Transverse colon (tissue), 4 donors: ENCODE measurements at regions not wholly inside any gene's neighbourhood (a gene's known extent, or its start where the extent isn't known, plus 50 kb on each side); places are given as distances from the start of the nearest gene placed in this dataset.

Experiments
- DNase-seq: peaks from one replicate; pipeline ENCODE4 v3.0.0-alpha.2; 2019
- H3K27ac ChIP-seq, 4 donors: fragments of 200-600 bp; sonication (generic); 2 replicates each; pipeline ENCODE4 v1.5.1; 2016 to 2018; ENCODE audit warnings: inconsistent platforms in 4 of 4
- H3K27me3 ChIP-seq: fragments of 200-600 bp; sonication (generic); 2 replicates; pipeline ENCODE4 v1.5.1; 2017; ENCODE audit warnings: inconsistent platforms
- H3K36me3 ChIP-seq, 4 donors: fragments of 200-600 bp; sonication (generic); 2 replicates each; pipeline ENCODE4 v1.5.1; 2017 to 2019; ENCODE audit warnings: inconsistent platforms in 4 of 4
- H3K4me1 ChIP-seq, 4 donors: fragments of 200-600 bp; sonication (generic); 2 replicates each; pipeline ENCODE4 v1.5.1; 2017 to 2020; ENCODE audit warnings: inconsistent platforms in 4 of 4
- H3K4me3 ChIP-seq, 4 donors: fragments of 200-600 bp; sonication (generic); 1 replicate in 1 of 4; 2 replicates in 3 of 4; pipeline versions ENCODE4 v1.5.1 to v1.6.1; 2017 to 2019; ENCODE audit warnings: inconsistent platforms in 4 of 4
- H3K9me3 ChIP-seq, 2 donors: fragments of 200-600 bp; sonication (generic); 2 replicates each; pipeline ENCODE4 v1.5.1; 2017 to 2019; ENCODE audit warnings: inconsistent platforms in 2 of 2
- EP300 ChIP-seq: sonication (generic); formaldehyde crosslinking; IDR thresholded peaks from one replicate; pipeline ENCODE4 v1.6.1; 2017; ENCODE audit warnings: antibody characterized with exemption, low read depth
- POLR2A ChIP-seq: fragments of 450-650 bp; IDR thresholded peaks from one replicate; pipeline ENCODE4 v1.6.1; 2016; ENCODE audit warnings: antibody characterized with exemption, mild to moderate bottlenecking, moderate library complexity
- POLR2AphosphoS5 ChIP-seq, 3 donors: sonication (generic); formaldehyde crosslinking; IDR thresholded peaks; one replicate each; pipeline ENCODE4 v1.6.1; 2016; ENCODE audit warnings: antibody characterized with exemption in 3 of 3
- WGBS, 2 donors: methylation state at CpG; one replicate each; pipeline ENCODE4 v1.1.5; 2018; ENCODE audit warnings: low coverage in 1 of 2; 5-methylcytosine and 5-hydroxymethylcytosine counted together
- in situ Hi-C, 4 donors: fragments of 200-750 bp; cut with MboI; loops; one replicate each; pipeline versions ENCODE4 v1.15.0 to v1.15.1; 2017; ENCODE audit warnings: low sequenced_read_pairs in 3 of 4, low pct_ligation_motif_present in 1 of 4, low pct_unique_long_range_greater_than_20kb in 1 of 4
- intact Hi-C: fragments of 100-400 bp; cut with DNase I; formaldehyde crosslinking; loops from one replicate; pipeline ENCODE4 v1.15.1; 2023; ENCODE audit warnings: low total_unique reads
- TF ChIP-seq, protein P1 (sequence below), 5 experiments: fragments of 200-600 bp in 3 of 5; fragments of 450-650 bp in 2 of 5; sonication (generic) in 3 of 5; IDR thresholded peaks; 1 replicate in 2 of 5; 2 replicates in 3 of 5; pipeline ENCODE4 v1.5.1; 2016 to 2017; ENCODE audit warnings: antibody characterized with exemption in 5 of 5, inconsistent platforms in 3 of 5, mild to moderate bottlenecking in 2 of 5, moderate library complexity in 1 of 5

DNA sequence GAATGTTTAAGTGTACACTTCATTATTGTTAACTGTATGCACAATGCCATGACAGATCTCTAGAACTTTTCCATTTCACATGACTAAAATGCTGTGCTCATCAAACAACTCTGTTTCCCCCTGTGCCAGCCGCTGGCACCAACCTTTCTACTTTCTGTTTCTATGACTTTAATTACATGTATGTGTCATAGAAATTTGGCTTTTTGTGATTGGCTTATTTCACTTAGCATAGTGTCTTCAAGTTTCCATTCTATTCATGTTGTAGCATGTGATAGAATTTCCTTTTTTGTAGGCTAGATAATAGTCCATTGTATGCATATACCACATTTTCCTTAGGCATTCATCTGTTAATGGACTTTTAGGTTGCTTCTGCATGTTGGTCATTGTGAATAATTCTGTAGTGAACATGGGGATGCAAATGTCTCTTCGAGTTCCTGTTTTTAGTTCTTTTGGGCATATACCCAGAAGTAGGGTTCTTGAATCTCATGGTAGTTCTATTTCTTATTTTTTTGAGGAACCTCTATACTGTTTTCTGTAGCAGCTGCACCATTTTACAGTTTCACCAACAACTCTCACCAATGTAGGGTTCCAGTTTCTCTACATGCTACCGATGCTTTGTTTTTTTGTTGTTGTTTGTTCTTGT lies 184.4 kb upstream of the DMRT1 start:
- 59 to 71% methylated on average over 3 of the region's 3 CpGs for WGBS, 2 donors
- Histone ChIP-seq H3K4me1 (peaks cover 0 to 23% (median 10%) of the 10 kb centered on the region in 4 donors), H3K27ac (peak overlapping the region in 2 of 4 donors; percentile 8 to 31), H3K9me3 (no peaks in the 10 kb centered on the region), H3K27me3 (no peaks in the 10 kb centered on the region), H3K4me3 (no peak overlapping the region), H3K36me3 (no peaks in the 10 kb centered on the region)
- in situ Hi-C loops (no loop called here), intact Hi-C loops (no loop called here)
- DNase-seq = no peak
- TF ChIP-seq EP300 = no peak
- TF ChIP-seq POLR2AphosphoS5 (IDR thresholded peaks at IDR 0.05) = no peak
- TF ChIP-seq, protein P1, sequence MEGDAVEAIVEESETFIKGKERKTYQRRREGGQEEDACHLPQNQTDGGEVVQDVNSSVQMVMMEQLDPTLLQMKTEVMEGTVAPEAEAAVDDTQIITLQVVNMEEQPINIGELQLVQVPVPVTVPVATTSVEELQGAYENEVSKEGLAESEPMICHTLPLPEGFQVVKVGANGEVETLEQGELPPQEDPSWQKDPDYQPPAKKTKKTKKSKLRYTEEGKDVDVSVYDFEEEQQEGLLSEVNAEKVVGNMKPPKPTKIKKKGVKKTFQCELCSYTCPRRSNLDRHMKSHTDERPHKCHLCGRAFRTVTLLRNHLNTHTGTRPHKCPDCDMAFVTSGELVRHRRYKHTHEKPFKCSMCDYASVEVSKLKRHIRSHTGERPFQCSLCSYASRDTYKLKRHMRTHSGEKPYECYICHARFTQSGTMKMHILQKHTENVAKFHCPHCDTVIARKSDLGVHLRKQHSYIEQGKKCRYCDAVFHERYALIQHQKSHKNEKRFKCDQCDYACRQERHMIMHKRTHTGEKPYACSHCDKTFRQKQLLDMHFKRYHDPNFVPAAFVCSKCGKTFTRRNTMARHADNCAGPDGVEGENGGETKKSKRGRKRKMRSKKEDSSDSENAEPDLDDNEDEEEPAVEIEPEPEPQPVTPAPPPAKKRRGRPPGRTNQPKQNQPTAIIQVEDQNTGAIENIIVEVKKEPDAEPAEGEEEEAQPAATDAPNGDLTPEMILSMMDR (IDR thresholded peaks at IDR 0.05) = no peak
- TF ChIP-seq POLR2A = no peak

DNA sequence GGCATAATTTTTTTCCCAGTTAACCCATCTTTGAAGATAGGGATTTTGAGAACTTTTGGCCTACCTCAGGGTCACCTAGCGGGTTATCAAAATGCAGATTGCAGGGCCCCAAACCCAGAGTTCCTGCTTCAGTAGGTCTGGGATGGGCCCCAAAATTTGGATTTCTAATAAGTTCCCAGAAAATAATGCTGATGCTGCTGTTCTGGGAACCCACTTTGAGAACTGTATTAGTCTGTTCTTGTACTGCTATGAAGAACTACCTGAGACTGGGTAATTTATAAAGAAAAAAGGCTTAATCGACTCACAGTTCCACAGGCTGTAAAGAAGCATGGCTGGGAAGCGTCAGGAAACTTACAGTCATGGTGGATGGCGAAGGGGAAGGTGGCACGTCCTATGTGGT lies 182.2 kb upstream of the DMRT1 start:
- Histone ChIP-seq H3K27ac (no peak overlapping the region), H3K27me3 (no peaks in the 10 kb centered on the region), H3K4me1 (peaks cover 0 to 12% (median 6%) of the 10 kb centered on the region in 4 donors), H3K9me3 (no peaks in the 10 kb centered on the region), H3K36me3 (no peaks in the 10 kb centered on the region), H3K4me3 (no peak overlapping the region)
- no peak for DNase-seq
- WGBS, 2 donors = 85 to 93% methylated on average over 4 to 5 of the region's 5 CpGs
- in situ Hi-C loops (no loop called here), intact Hi-C loops (no loop called here)
- TF ChIP-seq, protein P1 (IDR thresholded peaks at IDR 0.05) = no peak
- no peak for TF ChIP-seq POLR2A
- no peak for TF ChIP-seq EP300
- no peak for TF ChIP-seq POLR2AphosphoS5 (IDR thresholded peaks at IDR 0.05)

- H3K36me3 ChIP-seq = no peaks in the 10 kb centered on the region
- H3K9me3 ChIP-seq = no peaks in the 10 kb centered on the region
- in situ Hi-C loops = no loop called here
- no peak overlapping the region for H3K27ac ChIP-seq
- H3K4me3 ChIP-seq = no peak overlapping the region
- H3K27me3 ChIP-seq = no peaks in the 10 kb centered on the region
- intact Hi-C loops = no loop called here
- no peak for DNase-seq
- WGBS, 2 donors = 53 to 100% methylated on average over 1 to 2 of the region's 2 CpGs
- no peak for TF ChIP-seq POLR2A
- H3K4me1 ChIP-seq = peaks cover 0 to 12% (median 6%) of the 10 kb centered on the region in 4 donors
Measured at GRCh38 chr9:660227-660626, 181.3 kb upstream of the DMRT1 start.

DNA sequence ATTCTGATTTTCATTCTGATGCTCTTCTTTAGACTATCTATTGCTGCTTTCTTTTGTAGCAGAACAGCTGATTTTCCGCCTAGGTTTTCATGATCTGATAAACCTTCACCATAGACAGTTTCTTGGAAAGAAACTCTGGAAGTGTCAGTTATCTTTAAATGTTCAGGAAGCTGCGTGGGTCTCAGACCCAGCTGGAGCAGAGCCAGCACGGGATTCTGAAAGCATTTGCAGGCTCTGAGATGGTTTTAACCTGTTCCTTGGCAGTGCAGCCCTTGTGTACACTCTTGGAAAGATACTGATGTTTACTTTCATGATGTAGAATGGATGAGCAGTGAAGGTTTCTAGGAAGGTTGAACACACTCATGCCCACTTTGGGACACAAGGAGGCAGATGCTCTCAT lies 178.0 kb upstream of the DMRT1 start:
- no peak for DNase-seq
- in situ Hi-C loops = no loop called here
- H3K4me3 ChIP-seq = no peak overlapping the region
- intact Hi-C loops = no loop called here
- 36 to 53% methylated on average over 3 of the region's 3 CpGs for WGBS, 2 donors
- no peaks in the 10 kb centered on the region for H3K36me3 ChIP-seq
- TF ChIP-seq POLR2AphosphoS5 (IDR thresholded peaks at IDR 0.05) (no peak), POLR2A (no peak), EP300 (no peak)
- TF ChIP-seq, protein P1 (IDR thresholded peaks at IDR 0.05) = no peak
- H3K27ac ChIP-seq = no peak overlapping the region
- no peaks in the 10 kb centered on the region for H3K27me3 ChIP-seq
- no peaks in the 10 kb centered on the region for H3K9me3 ChIP-seq
- H3K4me1 ChIP-seq = no peaks in the 10 kb centered on the region

GRCh38 chr9:665296-665695 lies 176.2 kb upstream of the DMRT1 start:
- Histone ChIP-seq H3K36me3 (no peaks in the 10 kb centered on the region), H3K4me1 (no peaks in the 10 kb centered on the region), H3K9me3 (peaks cover 6 to 11% of the 10 kb centered on the region in 2 donors), H3K27me3 (no peaks in the 10 kb centered on the region), H3K27ac (no peak overlapping the region), H3K4me3 (no peak overlapping the region)
- in situ Hi-C loops = no loop called here
- 94 to 100% methylated on average over 2 of the region's 2 CpGs for WGBS, 2 donors
- no peak for DNase-seq
- TF ChIP-seq POLR2AphosphoS5 (IDR thresholded peaks at IDR 0.05) (no peak), EP300 (no peak), POLR2A (no peak)
- TF ChIP-seq, protein P1 (IDR thresholded peaks at IDR 0.05) = no peak
- intact Hi-C loops = no loop called here
